Breast epithelium (tissue), 3 donors: ENCODE measurements at regions not wholly inside any gene's neighbourhood (a gene's known extent, or its start where the extent isn't known, plus 50 kb on each side); places are given as distances from the start of the nearest gene placed in this dataset.

Source experiments
- POLR2A ChIP-seq: fragments of 450-650 bp; IDR thresholded peaks from one replicate; pipeline ENCODE4 v1.6.1; 2016; ENCODE audit warnings: antibody characterized with exemption, mild to moderate bottlenecking, moderate library complexity
- POLR2AphosphoS5 ChIP-seq, 3 donors: sonication (generic); formaldehyde crosslinking; IDR thresholded peaks; one replicate each; pipeline ENCODE4 v1.6.1; 2017; ENCODE audit warnings: antibody characterized with exemption in 3 of 3
- TF ChIP-seq, protein P1 (sequence below), 3 donors: fragments of 450-650 bp; IDR thresholded peaks; one replicate each; pipeline ENCODE4 v1.5.1; 2016 to 2017; ENCODE audit warnings: antibody characterized with exemption in 3 of 3, mild to moderate bottlenecking in 3 of 3, moderate library complexity in 3 of 3

DNA sequence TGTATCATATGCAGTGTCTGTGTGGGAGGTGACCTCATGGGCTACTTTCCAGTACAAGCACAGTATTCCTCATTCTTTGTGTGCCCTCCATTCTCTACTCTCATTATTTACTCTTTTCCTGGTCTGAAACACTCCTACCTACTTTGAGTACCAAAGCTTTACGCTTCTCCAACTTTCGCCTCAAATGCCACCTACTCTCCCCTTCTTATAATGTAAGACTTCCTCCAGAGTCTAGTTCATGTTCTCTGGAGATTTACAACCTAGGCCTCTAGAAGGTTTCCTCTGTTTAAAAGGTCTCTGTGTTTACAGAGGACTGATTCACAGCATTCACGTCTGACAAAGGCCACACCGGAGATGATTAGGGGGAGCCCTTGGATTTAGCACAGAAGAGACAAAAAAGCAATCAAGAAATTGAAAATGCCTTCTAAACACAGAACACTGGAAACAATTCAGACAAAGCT is 302.0 kb downstream of the KLF12 start:
- TF ChIP-seq POLR2A (no peak), POLR2AphosphoS5 (IDR thresholded peaks at IDR 0.05) (no peak)
- TF ChIP-seq, protein P1, sequence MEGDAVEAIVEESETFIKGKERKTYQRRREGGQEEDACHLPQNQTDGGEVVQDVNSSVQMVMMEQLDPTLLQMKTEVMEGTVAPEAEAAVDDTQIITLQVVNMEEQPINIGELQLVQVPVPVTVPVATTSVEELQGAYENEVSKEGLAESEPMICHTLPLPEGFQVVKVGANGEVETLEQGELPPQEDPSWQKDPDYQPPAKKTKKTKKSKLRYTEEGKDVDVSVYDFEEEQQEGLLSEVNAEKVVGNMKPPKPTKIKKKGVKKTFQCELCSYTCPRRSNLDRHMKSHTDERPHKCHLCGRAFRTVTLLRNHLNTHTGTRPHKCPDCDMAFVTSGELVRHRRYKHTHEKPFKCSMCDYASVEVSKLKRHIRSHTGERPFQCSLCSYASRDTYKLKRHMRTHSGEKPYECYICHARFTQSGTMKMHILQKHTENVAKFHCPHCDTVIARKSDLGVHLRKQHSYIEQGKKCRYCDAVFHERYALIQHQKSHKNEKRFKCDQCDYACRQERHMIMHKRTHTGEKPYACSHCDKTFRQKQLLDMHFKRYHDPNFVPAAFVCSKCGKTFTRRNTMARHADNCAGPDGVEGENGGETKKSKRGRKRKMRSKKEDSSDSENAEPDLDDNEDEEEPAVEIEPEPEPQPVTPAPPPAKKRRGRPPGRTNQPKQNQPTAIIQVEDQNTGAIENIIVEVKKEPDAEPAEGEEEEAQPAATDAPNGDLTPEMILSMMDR (IDR thresholded peaks at IDR 0.05): no peak
